Left lung (tissue), 4 donors: ENCODE measurements at regions not wholly inside any gene's neighbourhood (a gene's known extent, or its start where the extent isn't known, plus 50 kb on each side); places are given as distances from the start of the nearest gene placed in this dataset.

Experiments used
- ATAC-seq: fragments of 200-7000 bp; cut with Tn5 transposase; one replicate; pipeline ENCODE4 v1.9.1; 2020; ENCODE audit warnings: moderate library complexity
- DNase-seq, 4 donors: peaks; one replicate each; pipeline ENCODE4 v3.0.0-alpha.2; 2013 to 2020
- H3K27ac ChIP-seq, 2 donors: fragments of 200-600 bp; sonication (generic) in 1 of 2; one replicate each; pipeline versions ENCODE4 v1.5.0 to v1.8.0; 2020 to 2021
- H3K27me3 ChIP-seq, 2 donors: fragments of 200-600 bp; sonication (generic) in 1 of 2; one replicate each; pipeline versions ENCODE4 v1.5.0 to v1.8.0; 2020 to 2021
- H3K36me3 ChIP-seq, 2 donors: fragments of 200-600 bp; sonication (generic) in 1 of 2; one replicate each; pipeline versions ENCODE4 v1.5.0 to v1.8.0; 2020 to 2021
- H3K4me1 ChIP-seq, 2 donors: fragments of 200-600 bp; one replicate each; pipeline ENCODE4 v1.8.0; 2021
- H3K4me3 ChIP-seq, 2 donors: fragments of 200-600 bp; sonication (generic) in 1 of 2; one replicate each; pipeline versions ENCODE4 v1.5.0 to v1.8.0; 2020 to 2021; ENCODE audit warnings: mild to moderate bottlenecking in 1 of 2
- H3K9me3 ChIP-seq, 2 donors: fragments of 200-600 bp; sonication (generic) in 1 of 2; one replicate each; pipeline versions ENCODE4 v1.5.0 to v1.8.0; 2020 to 2021
- intact Hi-C, 2 donors: fragments of 100-400 bp; cut with DNase I; formaldehyde crosslinking; loops; one replicate each; pipeline versions ENCODE4 v1.11.2 to v1.14.2; 2022
- TF ChIP-seq, protein P1 (sequence below), 2 donors: fragments of 200-600 bp; sonication (generic) in 1 of 2; IDR thresholded peaks; one replicate each; pipeline versions ENCODE4 v1.5.0 to v1.8.0; 2021; ENCODE audit warnings: antibody characterized with exemption in 2 of 2
- donor health status: DM: no; HTN: yes; CAD: no.
- donor health status: DM: no; HTN: no; CAD: no.

DNA sequence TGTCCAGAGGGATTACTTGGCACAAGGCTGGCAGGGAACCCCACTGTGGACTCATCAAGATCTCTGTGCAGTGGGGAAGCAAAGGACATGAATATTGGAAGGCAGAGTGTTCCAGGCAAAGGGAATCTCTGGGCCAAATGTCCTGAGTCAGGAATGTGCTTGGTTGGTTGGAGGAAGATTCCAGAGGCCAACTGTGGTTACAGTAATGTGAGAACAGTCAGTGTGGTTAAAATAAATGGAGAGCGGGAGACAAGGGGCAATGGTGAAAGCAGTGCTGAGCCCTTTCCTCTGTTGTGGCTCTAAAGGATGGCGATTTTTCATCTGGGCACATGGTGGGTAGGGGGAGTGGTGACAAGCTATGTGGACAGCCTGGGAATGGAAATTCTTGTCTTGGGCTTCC, 948.2 kb downstream of the BCL11B start:
- H3K27me3 ChIP-seq: no peaks in the 10 kb centered on the region
- TF ChIP-seq, protein P1, sequence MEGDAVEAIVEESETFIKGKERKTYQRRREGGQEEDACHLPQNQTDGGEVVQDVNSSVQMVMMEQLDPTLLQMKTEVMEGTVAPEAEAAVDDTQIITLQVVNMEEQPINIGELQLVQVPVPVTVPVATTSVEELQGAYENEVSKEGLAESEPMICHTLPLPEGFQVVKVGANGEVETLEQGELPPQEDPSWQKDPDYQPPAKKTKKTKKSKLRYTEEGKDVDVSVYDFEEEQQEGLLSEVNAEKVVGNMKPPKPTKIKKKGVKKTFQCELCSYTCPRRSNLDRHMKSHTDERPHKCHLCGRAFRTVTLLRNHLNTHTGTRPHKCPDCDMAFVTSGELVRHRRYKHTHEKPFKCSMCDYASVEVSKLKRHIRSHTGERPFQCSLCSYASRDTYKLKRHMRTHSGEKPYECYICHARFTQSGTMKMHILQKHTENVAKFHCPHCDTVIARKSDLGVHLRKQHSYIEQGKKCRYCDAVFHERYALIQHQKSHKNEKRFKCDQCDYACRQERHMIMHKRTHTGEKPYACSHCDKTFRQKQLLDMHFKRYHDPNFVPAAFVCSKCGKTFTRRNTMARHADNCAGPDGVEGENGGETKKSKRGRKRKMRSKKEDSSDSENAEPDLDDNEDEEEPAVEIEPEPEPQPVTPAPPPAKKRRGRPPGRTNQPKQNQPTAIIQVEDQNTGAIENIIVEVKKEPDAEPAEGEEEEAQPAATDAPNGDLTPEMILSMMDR (IDR thresholded peaks at IDR 0.05): no peak
- intact Hi-C loops: no loop called here
- no peak overlapping the region for H3K27ac ChIP-seq
- no peak overlapping the region for H3K4me3 ChIP-seq
- DNase-seq: no peak
- no peak for ATAC-seq
- H3K4me1 ChIP-seq: no peaks in the 10 kb centered on the region
- no peaks in the 10 kb centered on the region for H3K36me3 ChIP-seq
- peaks cover 0 to 19% of the 10 kb centered on the region in 2 donors for H3K9me3 ChIP-seq

DNA sequence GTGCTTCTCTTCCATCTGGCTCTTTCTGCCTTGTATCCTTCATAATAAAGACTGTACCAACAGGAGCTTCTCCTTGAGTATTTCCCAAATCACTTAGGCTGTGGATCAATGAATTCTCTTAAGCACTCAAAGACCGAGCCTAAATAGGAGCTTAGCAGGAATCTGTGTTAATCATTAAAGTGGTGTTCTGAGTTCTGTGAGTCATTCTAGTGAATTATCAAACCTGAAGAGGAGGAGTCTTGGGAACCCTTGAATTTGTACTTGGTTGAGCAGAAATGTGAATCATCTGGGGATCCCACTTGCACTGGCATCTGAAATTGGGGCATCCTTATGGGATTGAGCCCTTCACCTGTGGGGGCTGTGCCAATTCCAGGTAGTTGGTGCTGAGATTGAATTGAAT, 946.2 kb downstream of the BCL11B start:
- Histone ChIP-seq H3K36me3 (no peaks in the 10 kb centered on the region), H3K4me1 (no peaks in the 10 kb centered on the region), H3K27ac (no peak overlapping the region), H3K27me3 (no peaks in the 10 kb centered on the region), H3K4me3 (no peak overlapping the region), H3K9me3 (peaks cover 0 to 2% of the 10 kb centered on the region in 2 donors)
- intact Hi-C loops: no loop called here
- TF ChIP-seq, protein P1 (IDR thresholded peaks at IDR 0.05): no peak
- ATAC-seq (peak; percentile 41), DNase-seq (no peak)

DNA sequence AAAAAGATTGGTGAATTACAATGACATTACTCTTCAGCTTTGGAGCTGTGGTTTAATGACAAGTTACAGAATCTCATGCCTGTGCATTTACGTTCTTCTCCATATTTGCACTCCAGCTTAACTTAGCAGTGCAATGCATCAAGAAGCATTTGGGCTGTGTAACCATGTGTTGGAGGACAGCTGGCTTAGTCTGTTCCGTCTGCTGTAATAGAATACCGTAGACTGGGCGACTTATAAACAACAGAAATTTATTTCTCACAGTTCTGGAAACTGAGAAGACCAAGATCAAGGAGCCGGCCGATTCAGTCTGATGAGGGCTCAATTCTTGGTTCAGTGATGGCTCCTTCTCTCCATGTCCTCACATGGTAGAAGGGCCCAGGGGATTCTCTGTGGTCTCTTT, 943.5 kb downstream of the BCL11B start:
- H3K27me3 ChIP-seq: no peaks in the 10 kb centered on the region
- no peaks in the 10 kb centered on the region for H3K36me3 ChIP-seq
- intact Hi-C loops: no loop called here
- peaks cover 0 to 3% of the 10 kb centered on the region in 2 donors for H3K9me3 ChIP-seq
- TF ChIP-seq, protein P1 (IDR thresholded peaks at IDR 0.05): no peak
- H3K4me3 ChIP-seq: no peak overlapping the region
- DNase-seq (no peak), ATAC-seq (no peak)
- no peaks in the 10 kb centered on the region for H3K4me1 ChIP-seq
- no peak overlapping the region for H3K27ac ChIP-seq

DNA sequence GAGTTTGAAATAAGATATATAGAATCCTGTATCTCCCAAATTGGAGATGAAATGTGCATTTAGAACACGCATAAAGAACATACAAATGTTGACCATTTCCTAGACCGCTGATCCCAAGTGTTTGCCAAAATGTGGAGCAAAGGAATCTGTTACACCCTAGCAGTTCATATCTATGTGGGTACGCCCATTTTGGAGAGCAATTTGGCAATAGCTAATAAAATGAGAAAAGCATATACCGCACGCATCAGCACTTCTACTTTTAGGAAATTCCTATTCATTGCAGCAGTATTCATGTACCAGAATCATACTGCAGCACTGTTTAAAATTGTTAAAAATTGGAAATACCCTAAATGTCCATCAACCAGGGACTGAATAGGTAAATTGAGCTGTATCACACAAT, 937.8 kb downstream of the BCL11B start:
- Histone ChIP-seq H3K27ac (no peak overlapping the region), H3K27me3 (no peaks in the 10 kb centered on the region), H3K36me3 (no peaks in the 10 kb centered on the region), H3K4me3 (no peak overlapping the region), H3K9me3 (peaks cover 0 to 3% of the 10 kb centered on the region in 2 donors), H3K4me1 (no peaks in the 10 kb centered on the region)
- ATAC-seq (no peak), DNase-seq (peak in 2 of 4 donors; percentile 8 to 24)
- intact Hi-C loops: no loop called here
- TF ChIP-seq, protein P1 (IDR thresholded peaks at IDR 0.05): no peak

DNA sequence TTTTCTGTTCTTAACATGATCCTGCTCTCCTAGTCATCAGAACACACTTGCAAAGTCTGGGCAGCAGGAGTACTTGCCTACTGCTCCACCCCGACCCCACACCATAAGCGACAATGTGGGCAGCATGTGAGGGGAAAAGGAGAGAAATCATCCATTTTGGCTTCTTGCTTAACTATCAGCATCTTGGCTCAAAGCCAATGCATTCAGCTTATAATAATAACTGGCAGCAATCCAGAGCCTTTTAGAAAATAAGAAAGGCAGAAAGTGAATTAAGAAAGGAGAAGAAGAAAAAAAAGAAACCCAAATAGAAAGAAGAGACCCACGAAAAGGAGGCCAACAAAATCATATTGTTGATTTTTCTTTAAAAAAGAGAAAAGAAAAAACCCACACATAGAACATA, 930.8 kb downstream of the BCL11B start:
- DNase-seq (peak in 1 of 4 donors; percentile 5), ATAC-seq (no peak)
- Histone ChIP-seq H3K9me3 (no peaks in the 10 kb centered on the region), H3K27ac (no peak overlapping the region), H3K27me3 (no peaks in the 10 kb centered on the region), H3K36me3 (no peaks in the 10 kb centered on the region), H3K4me3 (no peak overlapping the region), H3K4me1 (no peaks in the 10 kb centered on the region)
- intact Hi-C loops: no loop called here
- TF ChIP-seq, protein P1 (IDR thresholded peaks at IDR 0.05): no peak
